Osteocyte (in vitro differentiated cells): ENCODE measurements at regions not wholly inside any gene's neighbourhood (a gene's known extent, or its start where the extent isn't known, plus 50 kb on each side); places are given as distances from the start of the nearest gene placed in this dataset.

Source experiments
- DNase-seq: peaks from one replicate; pipeline ENCODE4 v3.0.0; 2021; ENCODE audit warnings: mixed read lengths; ENCODE audit not compliant: unreplicated experiment; ENCODE audit errors: extremely low spot score
- H3K27ac Mint-ChIP-seq: one replicate; pipeline ENCODE4 v1.8.0; 2021; ENCODE audit warnings: mild to moderate bottlenecking, mixed read lengths; ENCODE audit not compliant: unreplicated experiment
- H3K27me3 Mint-ChIP-seq: one replicate; pipeline ENCODE4 v1.8.0; 2021; ENCODE audit warnings: mixed read lengths; ENCODE audit not compliant: unreplicated experiment
- H3K36me3 Mint-ChIP-seq: one replicate; pipeline ENCODE4 v1.8.0; 2021; ENCODE audit warnings: mixed read lengths; ENCODE audit not compliant: unreplicated experiment
- H3K4me1 Mint-ChIP-seq: one replicate; pipeline ENCODE4 v1.8.0; 2021; ENCODE audit warnings: mixed read lengths; ENCODE audit not compliant: unreplicated experiment
- H3K4me3 Mint-ChIP-seq: one replicate; pipeline ENCODE4 v1.8.0; 2021; ENCODE audit warnings: mild to moderate bottlenecking, moderate library complexity, mixed read lengths; ENCODE audit not compliant: unreplicated experiment
- H3K9me3 Mint-ChIP-seq: one replicate; pipeline ENCODE4 v1.8.0; 2021; ENCODE audit warnings: mixed read lengths; ENCODE audit not compliant: unreplicated experiment
- CTCF ChIP-seq: fragments of 200-600 bp; sonication (generic); IDR thresholded peaks from 2 replicates; pipeline ENCODE4 v1.5.0; 2021; ENCODE audit warnings: antibody characterized with exemption, mild to moderate bottlenecking, moderate library complexity

GRCh38 chr19:31223740-31224534 lies 125.3 kb downstream of the TSHZ3 start:
- H3K36me3 Mint-ChIP-seq, result no peaks in the 10 kb centered on the region
- H3K4me1 Mint-ChIP-seq, result peaks cover 12% of the 10 kb centered on the region
- no peaks in the 10 kb centered on the region for H3K9me3 Mint-ChIP-seq
- H3K27me3 Mint-ChIP-seq, result no peaks in the 10 kb centered on the region
- peak overlapping the region; percentile 9 for H3K27ac Mint-ChIP-seq
- H3K4me3 Mint-ChIP-seq, result no peak overlapping the region
- no peak for TF ChIP-seq CTCF
- DNase-seq, result no peak

- no peak for TF ChIP-seq CTCF
- Mint-ChIP-seq H3K4me3 (no peak overlapping the region), H3K9me3 (no peaks in the 10 kb centered on the region)
Measured at GRCh38 chr19:31220540-31220939, 128.7 kb downstream of the TSHZ3 start.

GRCh38 chr19:31214997-31215396 lies 134.2 kb downstream of the TSHZ3 start:
- H3K4me1 Mint-ChIP-seq, result peaks cover 12% of the 10 kb centered on the region
- H3K9me3 Mint-ChIP-seq, result no peaks in the 10 kb centered on the region
- no peak for DNase-seq
- H3K36me3 Mint-ChIP-seq, result no peaks in the 10 kb centered on the region
- H3K27ac Mint-ChIP-seq, result no peak overlapping the region
- no peak for TF ChIP-seq CTCF
- H3K27me3 Mint-ChIP-seq, result no peaks in the 10 kb centered on the region
- no peak overlapping the region for H3K4me3 Mint-ChIP-seq

More at GRCh38 chr19:31220540-31220939, 128.7 kb downstream of the TSHZ3 start:
- Mint-ChIP-seq H3K27me3 (no peaks in the 10 kb centered on the region), H3K27ac (no peak overlapping the region), H3K36me3 (no peaks in the 10 kb centered on the region), H3K4me1 (peaks cover 12% of the 10 kb centered on the region)
- DNase-seq, result no peak

- peak; percentile 89 for DNase-seq
- no peaks in the 10 kb centered on the region for H3K9me3 Mint-ChIP-seq
- peaks cover 12% of the 10 kb centered on the region for H3K4me1 Mint-ChIP-seq
- H3K4me3 Mint-ChIP-seq, result no peak overlapping the region
- H3K36me3 Mint-ChIP-seq, result no peaks in the 10 kb centered on the region
- H3K27me3 Mint-ChIP-seq, result no peaks in the 10 kb centered on the region
- H3K27ac Mint-ChIP-seq, result peak overlapping the region; percentile 92
- TF ChIP-seq CTCF, result no peak
Measured at GRCh38 chr19:31214086-31214485, 135.2 kb downstream of the TSHZ3 start.

- Mint-ChIP-seq H3K27ac (no peak overlapping the region), H3K27me3 (no peaks in the 10 kb centered on the region), H3K9me3 (no peaks in the 10 kb centered on the region), H3K4me3 (no peak overlapping the region), H3K36me3 (no peaks in the 10 kb centered on the region), H3K4me1 (peaks cover 16% of the 10 kb centered on the region)
- DNase-seq, result peak; percentile 73
- no peak for TF ChIP-seq CTCF
Measured at GRCh38 chr19:31211088-31211487, 138.1 kb downstream of the TSHZ3 start.
